ENCODE measurements at regions not wholly inside any gene's neighbourhood (a gene's known extent, or its start where the extent isn't known, plus 50 kb on each side); places are given as distances from the start of the nearest gene placed in this dataset.
"Not testable (repeated sequence)": the region's sequence is repeated elsewhere in the genome, so short reads cannot be mapped to it uniquely, and the experiment has no call there.

GRCh38 chr2:31813016-31813415 lies 197.8 kb downstream of the MEMO1 start:
- DNase-seq: no peak
- Mint-ChIP-seq H3K9me3 (peaks cover 5% of the 10 kb centered on the region), H3K4me3 (no peak overlapping the region), H3K36me3 (ENCODE audit: low read depth) (no peaks in the 10 kb centered on the region), H3K27ac (no peak overlapping the region), H3K27me3 (ENCODE audit: low read depth, poor library complexity) (peaks cover 8% of the 10 kb centered on the region), H3K4me1 (no peaks in the 10 kb centered on the region)
- no peak for TF ChIP-seq CTCF (IDR thresholded peaks at IDR 0.05)

- Mint-ChIP-seq H3K4me3 (no peak overlapping the region), H3K9me3 (no peaks in the 10 kb centered on the region), H3K27me3 (ENCODE audit: low read depth, poor library complexity) (peaks cover 8% of the 10 kb centered on the region), H3K36me3 (ENCODE audit: low read depth) (no peaks in the 10 kb centered on the region), H3K4me1 (no peaks in the 10 kb centered on the region), H3K27ac (no peak overlapping the region)
- TF ChIP-seq CTCF (IDR thresholded peaks at IDR 0.05): no peak
- no peak for DNase-seq
Observed at GRCh38 chr2:31812051-31812798, 198.6 kb downstream of the MEMO1 start.

GRCh38 chr2:31811482-31811881 lies 199.3 kb downstream of the MEMO1 start:
- Mint-ChIP-seq H3K4me1 (no peaks in the 10 kb centered on the region), H3K27ac (no peak overlapping the region), H3K36me3 (ENCODE audit: low read depth) (no peaks in the 10 kb centered on the region), H3K9me3 (no peaks in the 10 kb centered on the region), H3K27me3 (ENCODE audit: low read depth, poor library complexity) (peaks cover 4% of the 10 kb centered on the region), H3K4me3 (no peak overlapping the region)
- DNase-seq: no peak
- no peak for TF ChIP-seq CTCF (IDR thresholded peaks at IDR 0.05)

GRCh38 chr2:31810200-31810917 lies 200.4 kb downstream of the MEMO1 start:
- H3K4me3 Mint-ChIP-seq: no peak overlapping the region
- no peaks in the 10 kb centered on the region for H3K36me3 Mint-ChIP-seq (ENCODE audit: low read depth)
- no peaks in the 10 kb centered on the region for H3K9me3 Mint-ChIP-seq
- DNase-seq: no peak
- no peaks in the 10 kb centered on the region for H3K4me1 Mint-ChIP-seq
- H3K27me3 Mint-ChIP-seq (ENCODE audit: low read depth, poor library complexity): no peaks in the 10 kb centered on the region
- H3K27ac Mint-ChIP-seq: no peak overlapping the region
- no peak for TF ChIP-seq CTCF (IDR thresholded peaks at IDR 0.05)

GRCh38 chr2:31805688-31806087 lies 205.1 kb downstream of the MEMO1 start:
- no peak for DNase-seq
- Mint-ChIP-seq H3K27me3 (ENCODE audit: low read depth, poor library complexity) (no peaks in the 10 kb centered on the region), H3K4me3 (no peak overlapping the region), H3K9me3 (peaks cover 18% of the 10 kb centered on the region), H3K36me3 (ENCODE audit: low read depth) (no peaks in the 10 kb centered on the region), H3K27ac (peak overlapping the region; percentile 40), H3K4me1 (peaks cover 4% of the 10 kb centered on the region)
- TF ChIP-seq CTCF (IDR thresholded peaks at IDR 0.05): no peak

- H3K4me1 Mint-ChIP-seq; H3K27me3 Mint-ChIP-seq (ENCODE audit: low read depth, poor library complexity); H3K4me3 Mint-ChIP-seq; H3K27ac Mint-ChIP-seq; DNase-seq; H3K36me3 Mint-ChIP-seq (ENCODE audit: low read depth): not testable (repeated sequence)
- H3K9me3 Mint-ChIP-seq: peaks cover 33% of the 10 kb centered on the region
Observed at GRCh38 chr2:31803481-31804153, 207.2 kb downstream of the MEMO1 start.

All from nephron progenitor cell (in vitro differentiated cells).